Testis (tissue), 2 donors: ENCODE measurements at regions not wholly inside any gene's neighbourhood (a gene's known extent, or its start where the extent isn't known, plus 50 kb on each side); places are given as distances from the start of the nearest gene placed in this dataset.

Experiments
- CTCF ChIP-seq, 3 experiments: fragments of 450-650 bp in 2 of 3; fragments of 200-600 bp in 1 of 3; sonication (generic) in 1 of 3; IDR thresholded peaks; one replicate each; pipeline ENCODE4 v1.5.1; 2016 to 2019; ENCODE audit warnings: antibody characterized with exemption in 3 of 3, mild to moderate bottlenecking in 2 of 3, moderate library complexity in 1 of 3
- POLR2A ChIP-seq: fragments of 450-650 bp; IDR thresholded peaks from one replicate; pipeline ENCODE4 v1.6.1; 2017; ENCODE audit warnings: antibody characterized with exemption, mild to moderate bottlenecking, moderate library complexity

GRCh38 chr12:75656210-75656609 lies 144.8 kb upstream of the KRR1 start:
- TF ChIP-seq CTCF (IDR thresholded peaks at IDR 0.05) (no peak), POLR2A (no peak)
